K562 (cell line): ENCODE measurements at regions not wholly inside any gene's neighbourhood (a gene's known extent, or its start where the extent isn't known, plus 50 kb on each side); places are given as distances from the start of the nearest gene placed in this dataset.

Experiments used
- ATAC-seq: fragments of 200-7000 bp; cut with Tn5 transposase; 3 replicates; pipeline ENCODE4 v1.9.1; 2020; ENCODE audit warnings: moderate library complexity
- BruUV-seq: library from RNA; stranded (reverse); fragments of 400-500 nt; replicated peaks from 2 replicates; lab custom pipeline; 2021; lab: Mats Ljungman, UMichigan
- CTCF ChIA-PET: fragments of 300-600 bp; formaldehyde crosslinking; extraction: SDS; loops from one replicate; lab custom pipeline; 2021; ENCODE audit warnings: low intra/inter-chr PET ratio; lab: Yijun Ruan, JAX
- POLR2A ChIA-PET: fragments of 300-600, 350-650 bp; sonication (Branson Sonifier 250); formaldehyde crosslinking; extraction: SDS; loops from one replicate; lab custom pipeline; 2021; ENCODE audit warnings: antibody characterized with exemption, inconsistent platforms; lab: Yijun Ruan, JAX
- DNase-seq, 4 experiments: peaks; one replicate each; pipeline versions ENCODE4 v3.0.0 to v3.0.0-alpha.2; 2011 to 2018; ENCODE audit warnings: low spot score in 3 of 4, mixed read lengths in 3 of 4; ENCODE audit errors: extremely low read depth in 1 of 4
- FAIRE-seq: peaks from 2 replicates; lab custom pipeline; 2011; peaks lifted over from hg19 to GRCh38; lab: Jason Lieb, UNC
- H2AFZ ChIP-seq: 2 replicates; pipeline ENCODE4 v1.6.0; 2011; ENCODE audit warnings: low read depth, low read length, control low read depth, inconsistent platforms
- H3K27ac ChIP-seq: fragments of 200-600 bp; 3 replicates; pipeline ENCODE4 v1.8.0; 2011; ENCODE audit warnings: low read depth, mild to moderate bottlenecking, control low read depth, inconsistent platforms, low read length, moderate library complexity, mixed read lengths; ENCODE audit errors: extremely low read depth
- H3K27me3 ChIP-seq, 2 experiments: fragments of 300-600 bp in 1 of 2; 2 replicates in 1 of 2; 3 replicates in 1 of 2; pipeline versions ENCODE4 v1.6.0 to v1.8.0; 2011; ENCODE audit warnings: inconsistent platforms in 2 of 2, low read length in 2 of 2, mild to moderate bottlenecking in 1 of 2, mixed read lengths in 1 of 2, moderate library complexity in 1 of 2; ENCODE audit not compliant: control insufficient read depth in 2 of 2, insufficient read depth in 2 of 2
- H3K36me3 ChIP-seq: fragments of 300-600 bp; 3 replicates; pipeline ENCODE4 v1.8.0; 2011; ENCODE audit warnings: mild to moderate bottlenecking, low read length, inconsistent platforms; ENCODE audit not compliant: control insufficient read depth, insufficient read depth
- H3K4me1 ChIP-seq, 2 experiments: fragments of 200-600 bp in 1 of 2; replicated peaks in 1 of 2; 2 replicates in 1 of 2; 3 replicates in 1 of 2; pipeline versions ENCODE4 v1.5.1 to v1.8.0; 2011; ENCODE audit warnings: inconsistent platforms in 2 of 2, low read length in 2 of 2, mild to moderate bottlenecking in 1 of 2, mixed read lengths in 1 of 2, moderate library complexity in 1 of 2; ENCODE audit not compliant: control insufficient read depth in 2 of 2, insufficient read depth in 2 of 2
- H3K4me2 ChIP-seq: 2 replicates; pipeline ENCODE4 v1.6.1; 2011; ENCODE audit warnings: low read length, control low read depth, inconsistent platforms, mixed read lengths; ENCODE audit not compliant: insufficient read depth
- H3K4me3 ChIP-seq: fragments of 200-600 bp; sonication (generic), shearing (Covaris generic); 2 replicates; pipeline ENCODE4 v1.5.1; 2016; ENCODE audit warnings: control low read depth, inconsistent platforms
- H3K79me2 ChIP-seq: fragments of 200-600 bp; 3 replicates; pipeline ENCODE4 v1.8.0; 2011; ENCODE audit warnings: low read length, inconsistent platforms; ENCODE audit not compliant: control insufficient read depth, insufficient read depth
- H3K9ac ChIP-seq, 2 experiments: 2 replicates each; pipeline versions ENCODE4 v1.6.0 to v1.6.1; 2011; ENCODE audit warnings: low read depth in 2 of 2, low read length in 2 of 2, control low read depth in 1 of 2, inconsistent platforms in 1 of 2, mild to moderate bottlenecking in 1 of 2, mixed read lengths in 1 of 2; ENCODE audit not compliant: insufficient read depth in 1 of 2
- H3K9me1 ChIP-seq: one replicate; pipeline ENCODE4 v1.6.0; 2011; ENCODE audit warnings: inconsistent platforms, mild to moderate bottlenecking, low read length, moderate library complexity; ENCODE audit not compliant: control insufficient read depth, insufficient read depth
- H3K9me3 ChIP-seq: replicated peaks from 2 replicates; pipeline ENCODE4 v1.5.1; 2011; ENCODE audit warnings: low read depth, low read length, inconsistent platforms; ENCODE audit not compliant: control insufficient read depth, insufficient read depth
- H4K20me1 ChIP-seq: replicated peaks from 2 replicates; pipeline ENCODE4 v1.6.1; 2011; ENCODE audit warnings: low read length, inconsistent platforms, mixed read lengths; ENCODE audit not compliant: control insufficient read depth, insufficient read depth
- ARID3B ChIP-seq: fragments of 250-450 bp; sonication (Bioruptor Pico); IDR thresholded peaks from 2 replicates; pipeline ENCODE4 v1.4.0; 2020; ENCODE audit warnings: borderline replicate concordance
- DDX20 ChIP-seq: fragments of 450-650 bp; IDR thresholded peaks from 2 replicates; pipeline ENCODE4 v1.6.1; 2016; ENCODE audit warnings: missing genetic modification characterization, low read depth, mild to moderate bottlenecking, missing compliant biosample characterization, moderate library complexity
- GTF2F1 ChIP-seq: IDR thresholded peaks from 2 replicates; pipeline ENCODE4 v1.6.1; 2011; ENCODE audit warnings: low read depth, low read length, improper control_type of control experiment
- NFYB ChIP-seq: IDR thresholded peaks from 2 replicates; pipeline ENCODE4 v1.6.1; 2011; ENCODE audit warnings: mild to moderate bottlenecking, moderate library complexity; ENCODE audit not compliant: insufficient read length; ENCODE audit errors: extremely low read depth
- RAD51 ChIP-seq: fragments of 450-650 bp; IDR thresholded peaks from 2 replicates; pipeline ENCODE4 v1.7.1; 2016; ENCODE audit warnings: low read depth, mild to moderate bottlenecking, borderline replicate concordance
- RBM25 ChIP-seq: fragments of 200-400 bp; formaldehyde crosslinking; IDR thresholded peaks from 2 replicates; pipeline ENCODE4 v1.6.1; 2018; ENCODE audit warnings: low read length, low read depth, moderate library complexity; ENCODE audit not compliant: severe bottlenecking
- USF1 ChIP-seq: sonication (generic); formaldehyde crosslinking; IDR thresholded peaks from 2 replicates; pipeline ENCODE4 v1.9.0; 2022; ENCODE audit warnings: mild to moderate bottlenecking, missing genetic modification reagents
- USF2 ChIP-seq: sonication (generic); formaldehyde crosslinking; IDR thresholded peaks from 2 replicates; pipeline ENCODE4 v1.5.0; 2020; ENCODE audit warnings: missing genetic modification reagents
- WGBS: fragments of 100-300 bp; shearing (Covaris generic); methylation state at CpG from one replicate; pipeline ENCODE4 v1.1.6; 2016; ENCODE audit warnings: low coverage, mixed read lengths; ENCODE audit not compliant: insufficient coverage; ENCODE audit errors: missing lambda C conversion rate; 5-methylcytosine and 5-hydroxymethylcytosine counted together
- in situ Hi-C: fragments of 300-500 bp; cut with MboI; formaldehyde crosslinking; loops from 4 replicates; pipeline ENCODE4 v1.15.0; 2018; ENCODE audit warnings: inconsistent platforms, mixed read lengths
- intact Hi-C: fragments of 100-400 bp; cut with micrococcal nuclease; formaldehyde crosslinking; loops from 2 replicates; pipeline ENCODE4 v1.14.2; 2022

- Histone ChIP-seq H3K9ac (no peak overlapping the region), H3K4me1 (no peaks in the 10 kb centered on the region), H3K9me1 (no peaks in the 10 kb centered on the region), H3K79me2 (no peaks in the 10 kb centered on the region), H3K4me2 (no peak overlapping the region), H2AFZ (no peak overlapping the region), H3K27me3 (no peaks in the 10 kb centered on the region), H3K36me3 (no peaks in the 10 kb centered on the region), H3K4me3 (no peak overlapping the region), H3K27ac (no peak overlapping the region), H3K9me3 (no peaks in the 10 kb centered on the region), H4K20me1 (no peaks in the 10 kb centered on the region)
- WGBS = 57% methylated on average over 2 of the region's 4 CpGs
- in situ Hi-C loops (loop anchor here (5.0 kb wide), 1 partner anchor 157 kb away; no protein-coding TSS in a partner anchor), intact Hi-C loops (no loop called here)
- ChIA-PET POLR2A (interaction anchor here (0.8 kb wide), 1 partner anchor 10 kb away, joined by 3 read pairs; no protein-coding TSS in a partner anchor), CTCF (no interaction called here)
- TF ChIP-seq RBM25 (peak; percentile 61), ARID3B (CRISPR knock-in tag) (no peak)
- FAIRE-seq (no peak), DNase-seq (no peak), ATAC-seq (no peak)
- BruUV-seq = no TSS peak
These were observed 183.1 kb downstream of the SHQ1 start for GRCh38 chr3:72665103-72665502.

GRCh38 chr3:72664184-72664975 is 183.9 kb downstream of the SHQ1 start:
- ChIA-PET POLR2A (no interaction called here), CTCF (no interaction called here)
- no peaks in the 10 kb centered on the region for H3K79me2 ChIP-seq
- H3K27me3 ChIP-seq = no peaks in the 10 kb centered on the region
- no peaks in the 10 kb centered on the region for H3K9me3 ChIP-seq
- no peak overlapping the region for H3K9ac ChIP-seq
- H4K20me1 ChIP-seq = no peaks in the 10 kb centered on the region
- H3K27ac ChIP-seq = no peak overlapping the region
- in situ Hi-C loops = no loop called here
- ATAC-seq (no peak), FAIRE-seq (no peak)
- no peak overlapping the region for H3K4me3 ChIP-seq
- H3K4me1 ChIP-seq = no peaks in the 10 kb centered on the region
- TF ChIP-seq GTF2F1 (no peak), NFYB (peak; percentile 82), USF1 (peak; percentile 55; the same call in 1 of the 2 replicates), RBM25 (peak; percentile 27), DDX20 (no peak), RAD51 (peak; percentile 59; the same call in 1 of the 2 replicates), USF2 (CRISPR knock-in tag) (peak; percentile 59)
- TF ChIP-seq, all 486 proteins: peak for 5
- H3K9me1 ChIP-seq = no peaks in the 10 kb centered on the region
- no peaks in the 10 kb centered on the region for H3K36me3 ChIP-seq
- intact Hi-C loops = no loop called here
- peak in 2 of 4 experiments; percentile 25 to 29 for DNase-seq
- no peak overlapping the region for H2AFZ ChIP-seq
- WGBS = 31% methylated on average over 3 of the region's 3 CpGs
- no peak overlapping the region for H3K4me2 ChIP-seq
- BruUV-seq = no TSS peak
